ENCODE measurements at regions not wholly inside any gene's neighbourhood (a gene's known extent, or its start where the extent isn't known, plus 50 kb on each side); places are given as distances from the start of the nearest gene placed in this dataset.

- no peak for TF ChIP-seq POLR2A (IDR thresholded peaks at IDR 0.05)
- Histone ChIP-seq H3K9me3 (replicated peaks in 1 of 3) (no peaks in the 10 kb centered on the region), H3K27ac (no peak overlapping the region), H3K4me3 (no peak overlapping the region), H3K4me1 (replicated peaks in 1 of 2) (no peaks in the 10 kb centered on the region), H3K27me3 (no peaks in the 10 kb centered on the region), H3K36me3 (replicated peaks in 1 of 2) (no peaks in the 10 kb centered on the region)
- 93 to 100% (median 96%) methylated on average over 1 of the region's 1 CpG for WGBS, 4 donors
- intact Hi-C loops (cut with DNase I): no loop called here
- DNase-seq: no peak
Measured at GRCh38 chr13:34657716-34658115, 284.4 kb upstream of the NBEA start.

GRCh38 chr13:34667286-34668218, 274.5 kb upstream of the NBEA start:
- Histone ChIP-seq H3K9me3 (replicated peaks in 1 of 3) (no peaks in the 10 kb centered on the region), H3K36me3 (replicated peaks in 1 of 2) (no peaks in the 10 kb centered on the region), H3K4me3 (no peak overlapping the region), H3K27me3 (no peaks in the 10 kb centered on the region), H3K27ac (no peak overlapping the region), H3K4me1 (replicated peaks in 1 of 2) (peaks cover 4 to 11% of the 10 kb centered on the region in 2 donors)
- no peak for DNase-seq
- no peak for TF ChIP-seq CTCF (IDR thresholded peaks at IDR 0.05)
- no peak for TF ChIP-seq POLR2A (IDR thresholded peaks at IDR 0.05)
- intact Hi-C loops (cut with DNase I): no loop called here
- 81 to 94% (median 89%) methylated on average over 11 of the region's 11 CpGs for WGBS, 4 donors

- Histone ChIP-seq H3K36me3 (replicated peaks in 1 of 2) (no peaks in the 10 kb centered on the region), H3K27ac (peak overlapping the region in 2 of 5 donors; percentile 1 to 36), H3K4me3 (no peak overlapping the region), H3K27me3 (no peaks in the 10 kb centered on the region), H3K9me3 (replicated peaks in 1 of 3) (no peaks in the 10 kb centered on the region), H3K4me1 (replicated peaks in 1 of 2) (peaks cover 4 to 11% of the 10 kb centered on the region in 2 donors)
- peak; percentile 54 to 87 (median 75) for DNase-seq
- intact Hi-C loops (cut with DNase I): no loop called here
- TF ChIP-seq CTCF (IDR thresholded peaks at IDR 0.05): no peak
Measured at GRCh38 chr13:34671137-34671536, 270.9 kb upstream of the NBEA start.

GRCh38 chr13:34672631-34673030, 269.4 kb upstream of the NBEA start:
- no peaks in the 10 kb centered on the region for H3K9me3 ChIP-seq (replicated peaks in 1 of 3)
- peaks cover 4 to 11% of the 10 kb centered on the region in 2 donors for H3K4me1 ChIP-seq (replicated peaks in 1 of 2)
- no peaks in the 10 kb centered on the region for H3K36me3 ChIP-seq (replicated peaks in 1 of 2)
- WGBS, 4 donors: 58 to 73% (median 65%) methylated on average over 3 of the region's 3 CpGs
- intact Hi-C loops (cut with DNase I): no loop called here
- TF ChIP-seq POLR2A (IDR thresholded peaks at IDR 0.05): no peak
- no peak for TF ChIP-seq CTCF (IDR thresholded peaks at IDR 0.05)
- no peak overlapping the region for H3K27ac ChIP-seq
- H3K4me3 ChIP-seq: no peak overlapping the region
- no peak for DNase-seq
- no peaks in the 10 kb centered on the region for H3K27me3 ChIP-seq

- H3K36me3 ChIP-seq (replicated peaks in 1 of 2): no peaks in the 10 kb centered on the region
- no peaks in the 10 kb centered on the region for H3K27me3 ChIP-seq
- 70 to 81% (median 80%) methylated on average over 2 of the region's 2 CpGs for WGBS, 4 donors
- no peak for TF ChIP-seq CTCF (IDR thresholded peaks at IDR 0.05)
- no peak for TF ChIP-seq POLR2A (IDR thresholded peaks at IDR 0.05)
- H3K27ac ChIP-seq: no peak overlapping the region
- no peak overlapping the region for H3K4me3 ChIP-seq
- no peak for DNase-seq
- intact Hi-C loops (cut with DNase I): no loop called here
- peaks cover 4 to 10% of the 10 kb centered on the region in 2 donors for H3K4me1 ChIP-seq (replicated peaks in 1 of 2)
- no peaks in the 10 kb centered on the region for H3K9me3 ChIP-seq (replicated peaks in 1 of 3)
Measured at GRCh38 chr13:34675626-34676025, 266.4 kb upstream of the NBEA start.
